ENCODE measurements at regions not wholly inside any gene's neighbourhood (a gene's known extent, or its start where the extent isn't known, plus 50 kb on each side); places are given as distances from the start of the nearest gene placed in this dataset.

DNA sequence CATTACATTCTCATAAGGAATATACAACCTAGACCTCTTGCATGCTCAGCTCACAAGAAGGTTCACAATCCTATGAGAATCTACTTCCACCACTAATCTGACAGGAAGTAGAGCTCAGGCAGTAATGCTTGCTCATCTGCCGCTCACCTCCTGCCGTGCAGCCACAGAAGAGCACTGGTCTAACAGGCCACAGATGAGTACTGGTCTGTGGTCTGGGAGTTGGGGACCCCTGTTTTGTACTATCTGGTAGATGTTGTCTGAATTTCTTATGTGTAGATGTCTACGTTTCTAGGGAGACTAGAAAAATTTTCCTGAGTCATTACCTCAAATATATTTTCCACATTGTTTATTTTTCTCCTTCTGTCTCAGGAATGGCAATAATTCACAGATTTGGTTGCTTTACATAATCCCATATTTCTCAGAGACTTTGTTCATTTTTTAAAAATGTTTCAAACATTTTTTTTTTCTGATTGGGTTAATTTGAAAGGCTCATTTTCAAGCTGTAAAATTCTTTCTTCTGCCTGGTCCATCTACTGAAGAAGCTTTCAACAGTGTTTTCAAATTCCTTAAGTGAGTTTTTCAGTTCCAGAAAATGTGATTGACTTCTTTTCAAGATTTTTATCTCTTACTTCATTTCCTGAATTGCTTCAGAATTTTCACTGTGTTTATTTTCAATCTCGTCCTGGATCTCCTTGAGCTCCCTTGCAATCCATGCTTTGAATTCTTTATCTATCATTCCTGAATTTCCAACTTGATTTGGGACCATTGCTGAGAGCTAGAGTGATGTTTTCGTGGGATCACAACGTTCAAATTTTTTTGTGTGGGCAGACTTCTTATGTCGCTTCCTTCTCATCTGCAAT, 1322.2 kb downstream of the PCDH9 start:
- TF ChIP-seq ESRRA (CRISPR knock-in tag; IDR thresholded peaks at IDR 0.05; ENCODE audit: borderline replicate concordance) (no peak), MYBL2 (CRISPR knock-in tag; IDR thresholded peaks at IDR 0.05) (no peak)
- TF ChIP-seq, protein P1, sequence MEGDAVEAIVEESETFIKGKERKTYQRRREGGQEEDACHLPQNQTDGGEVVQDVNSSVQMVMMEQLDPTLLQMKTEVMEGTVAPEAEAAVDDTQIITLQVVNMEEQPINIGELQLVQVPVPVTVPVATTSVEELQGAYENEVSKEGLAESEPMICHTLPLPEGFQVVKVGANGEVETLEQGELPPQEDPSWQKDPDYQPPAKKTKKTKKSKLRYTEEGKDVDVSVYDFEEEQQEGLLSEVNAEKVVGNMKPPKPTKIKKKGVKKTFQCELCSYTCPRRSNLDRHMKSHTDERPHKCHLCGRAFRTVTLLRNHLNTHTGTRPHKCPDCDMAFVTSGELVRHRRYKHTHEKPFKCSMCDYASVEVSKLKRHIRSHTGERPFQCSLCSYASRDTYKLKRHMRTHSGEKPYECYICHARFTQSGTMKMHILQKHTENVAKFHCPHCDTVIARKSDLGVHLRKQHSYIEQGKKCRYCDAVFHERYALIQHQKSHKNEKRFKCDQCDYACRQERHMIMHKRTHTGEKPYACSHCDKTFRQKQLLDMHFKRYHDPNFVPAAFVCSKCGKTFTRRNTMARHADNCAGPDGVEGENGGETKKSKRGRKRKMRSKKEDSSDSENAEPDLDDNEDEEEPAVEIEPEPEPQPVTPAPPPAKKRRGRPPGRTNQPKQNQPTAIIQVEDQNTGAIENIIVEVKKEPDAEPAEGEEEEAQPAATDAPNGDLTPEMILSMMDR (IDR thresholded peaks at IDR 0.05): no peak
- TF ChIP-seq, protein P2, sequence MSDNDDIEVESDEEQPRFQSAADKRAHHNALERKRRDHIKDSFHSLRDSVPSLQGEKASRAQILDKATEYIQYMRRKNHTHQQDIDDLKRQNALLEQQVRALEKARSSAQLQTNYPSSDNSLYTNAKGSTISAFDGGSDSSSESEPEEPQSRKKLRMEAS (CRISPR knock-in tag; IDR thresholded peaks at IDR 0.05): no peak
